ENCODE measurements at regions not wholly inside any gene's neighbourhood (a gene's known extent, or its start where the extent isn't known, plus 50 kb on each side); places are given as distances from the start of the nearest gene placed in this dataset.

- no peak for TF ChIP-seq CTCF (IDR thresholded peaks at IDR 0.05)
- TF ChIP-seq POLR2A (IDR thresholded peaks at IDR 0.05): no peak
- TF ChIP-seq POLR2AphosphoS5 (IDR thresholded peaks at IDR 0.05): no peak
Observed at GRCh38 chr1:229035748-229036082, 235.2 kb upstream of the RAB4A start.
